NB4 (cell line): ENCODE measurements at regions not wholly inside any gene's neighbourhood (a gene's known extent, or its start where the extent isn't known, plus 50 kb on each side); places are given as distances from the start of the nearest gene placed in this dataset.

Source experiments
- CTCF ChIP-seq: IDR thresholded peaks from one replicate; pipeline ENCODE4 v1.5.1; 2012; ENCODE audit warnings: low read depth, low read length
- MAX ChIP-seq: IDR thresholded peaks from 2 replicates; pipeline ENCODE4 v1.6.1; 2011; ENCODE audit warnings: low read depth, low read length

GRCh38 chr14:40099316-40099715, 667.1 kb upstream of the FBXO33 start:
- no peak for TF ChIP-seq CTCF
- no peak for TF ChIP-seq MAX
